Kidney (tissue), 13 donors: ENCODE measurements at regions not wholly inside any gene's neighbourhood (a gene's known extent, or its start where the extent isn't known, plus 50 kb on each side); places are given as distances from the start of the nearest gene placed in this dataset.

ENCODE experiments used
- DNase-seq, 5 donors: peaks; one replicate each; pipeline ENCODE4 v3.0.0-alpha.2; 2013 to 2020
- FAIRE-seq: peaks from 2 replicates; lab custom pipeline; 2012; peaks lifted over from hg19 to GRCh38; lab: Jason Lieb, UNC
- H3K27ac ChIP-seq, 2 donors: one replicate each; pipeline ENCODE4 v1.7.0; 2013; ENCODE audit warnings: low read depth in 2 of 2, low read length in 2 of 2, inconsistent platforms in 1 of 2
- H3K27me3 ChIP-seq: one replicate; pipeline ENCODE4 v1.7.1; 2013; ENCODE audit warnings: low read length, inconsistent platforms; ENCODE audit not compliant: control insufficient read depth, insufficient read depth
- H3K36me3 ChIP-seq, 3 donors: one replicate each; pipeline versions ENCODE4 v1.7.0 to v1.7.1; 2013; ENCODE audit warnings: low read length in 3 of 3, control low read depth in 1 of 3, inconsistent platforms in 1 of 3; ENCODE audit not compliant: insufficient read depth in 3 of 3, control insufficient read depth in 2 of 3
- H3K4me1 ChIP-seq, 3 donors: one replicate each; pipeline versions ENCODE4 v1.7.0 to v1.7.1; 2013; ENCODE audit warnings: low read length in 3 of 3, inconsistent platforms in 1 of 3, low read depth in 1 of 3; ENCODE audit not compliant: control insufficient read depth in 2 of 3, insufficient read depth in 2 of 3
- H3K4me3 ChIP-seq, 3 donors: one replicate each; pipeline versions ENCODE4 v1.7.0 to v1.8.1; 2013; ENCODE audit warnings: low read length in 3 of 3, control low read depth in 1 of 3, inconsistent platforms in 1 of 3
- H3K9ac ChIP-seq, 3 donors: one replicate each; pipeline versions ENCODE4 v1.7.0 to v1.7.1; 2013; ENCODE audit warnings: low read length in 3 of 3, control low read depth in 1 of 3, inconsistent platforms in 1 of 3
- H3K9me3 ChIP-seq, 3 donors: one replicate each; pipeline versions ENCODE4 v1.7.0 to v1.7.1; 2013; ENCODE audit warnings: low read length in 3 of 3, control low read depth in 1 of 3, inconsistent platforms in 1 of 3; ENCODE audit not compliant: control insufficient read depth in 2 of 3, insufficient read depth in 1 of 3
- CTCF ChIP-seq: IDR thresholded peaks from 3 replicates; pipeline ENCODE4 v1.5.1; 2012; ENCODE audit warnings: mild to moderate bottlenecking, moderate library complexity, borderline replicate concordance; ENCODE audit not compliant: insufficient read depth; ENCODE audit errors: extremely low read depth
- intact Hi-C: fragments of 100-400 bp; cut with DNase I; formaldehyde crosslinking; loops from one replicate; pipeline ENCODE4 v1.11.1; 2022
- donor health status: control.
- donor health status: control.
- donor health status: control.
- donor health status: control.
- donor health status: control.
- donor health status: DM: yes; HTN: yes; CAD: no.
- donor health status: Normal renal cell carcinoma (clear cell type).

GRCh38 chr11:112451250-112451649, 190.6 kb upstream of the PLET1 start:
- Histone ChIP-seq H3K4me1 (no peaks in the 10 kb centered on the region), H3K36me3 (no peaks in the 10 kb centered on the region), H3K27me3 (no peaks in the 10 kb centered on the region), H3K9ac (no peak overlapping the region), H3K9me3 (no peaks in the 10 kb centered on the region), H3K27ac (no peak overlapping the region), H3K4me3 (no peak overlapping the region)
- intact Hi-C loops: no loop called here
- no peak for TF ChIP-seq CTCF
- DNase-seq (no peak), FAIRE-seq (no peak)

GRCh38 chr11:112453601-112454577, 193.2 kb upstream of the PLET1 start:
- FAIRE-seq: peak; percentile 17

GRCh38 chr11:112454841-112455240, 194.2 kb upstream of the PLET1 start:
- no peak for FAIRE-seq
- intact Hi-C loops: no loop called here

More at GRCh38 chr11:112453601-112454577, 193.2 kb upstream of the PLET1 start:
- Histone ChIP-seq H3K4me1 (no peaks in the 10 kb centered on the region), H3K36me3 (no peaks in the 10 kb centered on the region), H3K27ac (no peak overlapping the region), H3K4me3 (no peak overlapping the region), H3K27me3 (no peaks in the 10 kb centered on the region), H3K9me3 (no peaks in the 10 kb centered on the region), H3K9ac (no peak overlapping the region)
- peak in 1 of 5 donors; percentile 3 for DNase-seq
- peak; percentile 39 for TF ChIP-seq CTCF
- intact Hi-C loops: no loop called here

More at GRCh38 chr11:112454841-112455240, 194.2 kb upstream of the PLET1 start:
- H3K36me3 ChIP-seq: no peaks in the 10 kb centered on the region
- no peaks in the 10 kb centered on the region for H3K27me3 ChIP-seq
- H3K4me3 ChIP-seq: no peak overlapping the region
- no peak overlapping the region for H3K9ac ChIP-seq
- DNase-seq: no peak
- H3K4me1 ChIP-seq: no peaks in the 10 kb centered on the region
- H3K27ac ChIP-seq: no peak overlapping the region
- TF ChIP-seq CTCF: no peak
- no peaks in the 10 kb centered on the region for H3K9me3 ChIP-seq
